GM06990 (cell line): ENCODE measurements at regions not wholly inside any gene's neighbourhood (a gene's known extent, or its start where the extent isn't known, plus 50 kb on each side); places are given as distances from the start of the nearest gene placed in this dataset.

Source experiments
- DNase-seq: peaks from one replicate; pipeline ENCODE4 v3.0.0-alpha.2; 2011; ENCODE audit not compliant: insufficient read length; ENCODE audit errors: extremely low read depth
- H3K27me3 ChIP-seq: replicated peaks from 2 replicates; pipeline ENCODE4 v1.6.0; 2011; ENCODE audit warnings: low read length; ENCODE audit not compliant: control insufficient read depth, insufficient read depth
- H3K36me3 ChIP-seq: 2 replicates; pipeline ENCODE4 v1.5.1; 2011; ENCODE audit warnings: low read length; ENCODE audit not compliant: control insufficient read depth, insufficient read depth
- H3K4me3 ChIP-seq: replicated peaks from 2 replicates; pipeline ENCODE4 v1.5.1; 2011; ENCODE audit warnings: low read depth, mild to moderate bottlenecking, control low read depth, low read length
- TF ChIP-seq, protein P1 (sequence below): IDR thresholded peaks from 2 replicates; pipeline ENCODE4 v1.5.1; 2011; ENCODE audit warnings: low read length, control low read depth, mild to moderate bottlenecking, inconsistent platforms; ENCODE audit not compliant: insufficient read depth, poor library complexity, severe bottlenecking

DNA sequence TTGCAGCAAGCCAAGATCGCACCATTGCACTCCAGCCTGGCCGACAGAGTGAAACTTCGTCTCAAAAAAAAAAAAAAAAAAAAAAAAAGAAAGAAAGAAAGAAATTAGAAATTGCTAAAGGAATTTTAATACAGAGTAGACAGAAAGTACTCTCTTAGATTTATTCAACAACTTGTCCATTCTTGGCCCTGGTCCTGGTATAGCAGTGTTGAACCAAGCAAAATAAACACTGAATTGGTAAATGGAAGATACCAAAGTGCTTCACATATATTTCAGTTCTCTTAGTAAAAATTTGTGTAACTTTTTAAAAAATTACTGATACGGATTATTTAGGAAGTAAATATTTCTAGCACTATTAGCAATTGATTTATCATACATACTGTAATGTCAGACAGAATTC, 165.9 kb upstream of the TLL1 start:
- no peak for DNase-seq
- TF ChIP-seq, protein P1, sequence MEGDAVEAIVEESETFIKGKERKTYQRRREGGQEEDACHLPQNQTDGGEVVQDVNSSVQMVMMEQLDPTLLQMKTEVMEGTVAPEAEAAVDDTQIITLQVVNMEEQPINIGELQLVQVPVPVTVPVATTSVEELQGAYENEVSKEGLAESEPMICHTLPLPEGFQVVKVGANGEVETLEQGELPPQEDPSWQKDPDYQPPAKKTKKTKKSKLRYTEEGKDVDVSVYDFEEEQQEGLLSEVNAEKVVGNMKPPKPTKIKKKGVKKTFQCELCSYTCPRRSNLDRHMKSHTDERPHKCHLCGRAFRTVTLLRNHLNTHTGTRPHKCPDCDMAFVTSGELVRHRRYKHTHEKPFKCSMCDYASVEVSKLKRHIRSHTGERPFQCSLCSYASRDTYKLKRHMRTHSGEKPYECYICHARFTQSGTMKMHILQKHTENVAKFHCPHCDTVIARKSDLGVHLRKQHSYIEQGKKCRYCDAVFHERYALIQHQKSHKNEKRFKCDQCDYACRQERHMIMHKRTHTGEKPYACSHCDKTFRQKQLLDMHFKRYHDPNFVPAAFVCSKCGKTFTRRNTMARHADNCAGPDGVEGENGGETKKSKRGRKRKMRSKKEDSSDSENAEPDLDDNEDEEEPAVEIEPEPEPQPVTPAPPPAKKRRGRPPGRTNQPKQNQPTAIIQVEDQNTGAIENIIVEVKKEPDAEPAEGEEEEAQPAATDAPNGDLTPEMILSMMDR, result no peak
- H3K36me3 ChIP-seq, result no peaks in the 10 kb centered on the region
- no peak overlapping the region for H3K4me3 ChIP-seq
- no peaks in the 10 kb centered on the region; the same call in 1 of the 2 replicates for H3K27me3 ChIP-seq

DNA sequence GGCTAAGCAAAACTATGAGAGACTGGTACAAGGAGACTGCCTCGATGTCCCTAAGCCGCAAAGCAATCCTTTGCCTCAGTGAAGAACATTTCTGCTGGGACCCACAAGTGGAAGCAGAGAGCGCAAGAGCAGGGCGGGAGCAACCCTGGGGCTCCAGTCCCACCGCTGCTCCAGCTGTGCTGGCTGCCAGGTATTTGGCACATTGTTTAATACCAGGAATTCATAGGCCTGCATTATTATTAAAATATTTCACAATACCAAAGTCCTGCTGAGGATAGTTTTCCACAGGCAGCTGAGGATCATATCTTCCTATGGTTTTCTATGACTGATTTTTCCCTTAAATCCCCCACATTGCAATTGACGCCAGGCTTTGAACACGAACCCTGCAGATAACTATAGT, 163.5 kb upstream of the TLL1 start:
- DNase-seq, result no peak
- H3K4me3 ChIP-seq, result no peak overlapping the region
- no peaks in the 10 kb centered on the region; the same call in 1 of the 2 replicates for H3K27me3 ChIP-seq
- H3K36me3 ChIP-seq, result no peaks in the 10 kb centered on the region
- TF ChIP-seq, protein P1, result no peak

DNA sequence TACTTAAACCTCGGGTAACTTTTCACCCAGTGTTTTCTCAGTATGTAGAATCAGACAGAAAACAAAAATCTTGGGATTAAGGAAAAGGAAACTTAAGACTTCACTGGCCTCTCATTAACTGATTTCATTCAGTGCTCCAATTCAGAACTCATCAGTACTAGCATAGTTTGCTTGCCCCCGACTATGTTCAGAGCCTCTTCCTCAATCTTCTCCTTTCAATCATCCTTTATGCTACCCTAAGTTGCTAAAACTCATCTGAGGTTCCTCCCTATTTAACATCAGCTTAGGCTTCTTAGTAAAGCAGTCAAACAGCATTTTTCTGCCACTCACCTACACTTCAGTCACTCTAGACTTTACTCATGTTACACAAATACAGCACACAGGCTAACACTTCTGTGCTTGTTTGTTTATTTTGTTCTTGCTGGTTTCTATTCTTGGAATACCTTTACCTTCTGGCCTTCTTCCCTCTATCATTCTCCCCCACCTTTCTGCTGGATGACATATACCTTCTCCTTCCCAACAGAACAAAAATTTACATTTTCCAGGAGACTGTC, 163.0 kb upstream of the TLL1 start:
- DNase-seq, result no peak
- no peaks in the 10 kb centered on the region for H3K36me3 ChIP-seq
- TF ChIP-seq, protein P1, result no peak
- no peaks in the 10 kb centered on the region; the same call in 1 of the 2 replicates for H3K27me3 ChIP-seq
- no peak overlapping the region for H3K4me3 ChIP-seq

DNA sequence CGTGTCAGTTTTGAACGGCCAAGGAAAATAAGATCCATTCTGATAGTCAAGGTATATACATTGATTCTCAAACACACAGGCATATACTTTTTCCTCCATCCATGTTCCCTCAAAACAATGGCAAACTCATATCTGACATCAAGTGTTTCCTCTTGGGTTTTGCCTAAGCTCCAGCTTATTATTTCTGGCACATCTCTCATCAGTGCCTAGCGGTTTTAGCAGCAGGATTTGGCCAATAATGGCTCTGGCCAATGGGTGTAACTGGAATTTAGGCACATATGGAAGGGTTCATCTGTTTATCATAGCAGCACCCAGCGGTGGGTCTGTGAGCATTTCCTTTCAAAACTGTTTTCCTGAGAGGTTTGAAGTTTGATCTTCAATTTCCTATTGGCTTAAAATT, 161.6 kb upstream of the TLL1 start:
- no peak for DNase-seq
- Histone ChIP-seq H3K27me3 (no peaks in the 10 kb centered on the region; the same call in 1 of the 2 replicates), H3K36me3 (no peaks in the 10 kb centered on the region), H3K4me3 (no peak overlapping the region)
- TF ChIP-seq, protein P1, result no peak

DNA sequence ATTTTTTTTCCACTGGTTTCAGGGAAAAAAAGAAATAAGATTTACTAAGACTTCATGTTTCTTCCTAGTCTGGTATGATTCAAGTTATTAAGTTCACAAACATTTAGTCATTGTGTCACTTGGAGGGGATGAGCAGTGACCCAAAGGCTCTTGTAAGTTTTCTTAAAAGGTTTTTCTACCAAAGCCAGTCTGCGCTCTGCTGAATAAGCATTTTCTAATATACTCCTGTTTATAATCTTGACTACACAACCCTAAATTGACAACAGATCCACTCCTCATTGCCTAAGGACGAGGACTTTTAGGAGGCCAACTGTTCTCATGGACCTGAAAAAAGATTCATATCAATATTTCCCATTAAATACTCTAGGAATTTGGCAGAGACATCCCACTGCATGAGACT, 161.1 kb upstream of the TLL1 start:
- DNase-seq, result no peak
- Histone ChIP-seq H3K27me3 (no peaks in the 10 kb centered on the region; the same call in 1 of the 2 replicates), H3K36me3 (no peaks in the 10 kb centered on the region), H3K4me3 (no peak overlapping the region)
- TF ChIP-seq, protein P1, result no peak

DNA sequence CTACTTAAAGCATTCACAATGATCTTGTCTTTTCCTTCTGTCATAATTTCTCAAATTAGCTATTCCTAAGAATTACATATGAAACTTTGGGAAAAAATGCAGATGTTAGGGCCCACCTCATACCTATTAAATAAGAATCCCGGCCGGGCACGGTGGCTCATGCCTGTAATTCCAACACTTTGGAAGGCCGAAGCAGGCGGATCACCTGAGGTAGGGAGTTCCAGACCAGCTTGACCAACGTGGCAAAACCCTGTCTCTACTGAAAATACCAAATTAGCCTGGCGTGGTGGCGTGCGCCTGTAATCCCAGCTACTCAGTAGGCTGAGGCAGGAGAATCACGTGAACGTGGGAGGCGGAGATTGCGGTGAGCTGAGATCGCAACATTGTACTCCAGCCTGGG, 158.4 kb upstream of the TLL1 start:
- H3K36me3 ChIP-seq, result no peaks in the 10 kb centered on the region
- TF ChIP-seq, protein P1, result no peak

More for the DNA sequence above, 158.4 kb upstream of the TLL1 start:
- Histone ChIP-seq H3K27me3 (no peaks in the 10 kb centered on the region; the same call in 1 of the 2 replicates), H3K4me3 (no peak overlapping the region)
- DNase-seq, result no peak
